ENCODE measurements at regions not wholly inside any gene's neighbourhood (a gene's known extent, or its start where the extent isn't known, plus 50 kb on each side); places are given as distances from the start of the nearest gene placed in this dataset.

DNA sequence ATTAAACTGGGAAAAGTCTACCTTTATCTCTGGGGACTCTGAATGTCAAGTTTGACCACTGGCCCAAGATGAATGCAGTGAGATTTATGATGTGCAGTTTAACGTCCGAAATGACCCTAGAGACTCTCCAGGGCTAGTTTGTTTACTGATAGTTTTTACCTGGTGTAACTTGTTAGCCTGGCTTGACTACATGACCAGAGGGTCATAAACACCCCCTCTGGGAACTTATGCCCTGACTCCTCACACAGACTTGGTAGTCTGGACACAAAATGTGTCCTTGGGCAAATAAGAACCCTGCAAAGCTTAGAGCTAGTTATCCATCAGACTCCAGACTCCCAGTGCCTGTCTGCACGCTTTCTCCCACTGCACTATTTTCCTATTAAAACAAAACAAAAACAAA, 606.5 kb downstream of the HACE1 start:
- DNase-seq (ENCODE audit: low spot score in 2 of 2, unreplicated experiment in 2 of 2), result no peak
- H3K9me3 Mint-ChIP-seq, result peaks cover 8% of the 10 kb centered on the region
- no peaks in the 10 kb centered on the region for H3K27me3 Mint-ChIP-seq (ENCODE audit: low read depth)
- H3K4me3 Mint-ChIP-seq, result no peak overlapping the region
- TF ChIP-seq CTCF (IDR thresholded peaks at IDR 0.05; ENCODE audit: unreplicated experiment), result no peak
- no peaks in the 10 kb centered on the region for H3K36me3 Mint-ChIP-seq
- peak overlapping the region; percentile 63 for H3K27ac Mint-ChIP-seq
- H3K4me1 Mint-ChIP-seq, result peaks cover 31% of the 10 kb centered on the region

DNA sequence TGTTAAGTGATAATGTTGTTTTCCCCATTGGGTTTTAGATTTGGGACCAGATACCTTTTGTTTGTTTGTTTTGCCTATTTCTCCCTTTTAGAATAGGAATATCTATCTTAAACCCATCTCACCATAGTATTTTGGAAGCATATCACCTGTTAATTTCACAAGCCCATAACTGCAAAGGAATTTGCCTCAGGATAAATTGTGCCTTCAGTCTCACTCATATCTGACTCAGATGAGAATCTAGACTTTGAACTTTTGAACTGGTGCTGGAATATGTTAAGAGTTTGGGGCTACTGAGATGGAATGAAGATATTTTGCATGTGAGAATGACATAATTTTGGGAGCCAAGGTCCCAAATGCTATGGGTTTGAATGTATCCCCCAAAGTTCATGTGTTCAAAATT, 607.4 kb downstream of the HACE1 start:
- no peak for DNase-seq (ENCODE audit: low spot score in 2 of 2, unreplicated experiment in 2 of 2)
- peaks cover 16% of the 10 kb centered on the region for H3K9me3 Mint-ChIP-seq
- peak overlapping the region; percentile 9 for H3K27ac Mint-ChIP-seq
- no peaks in the 10 kb centered on the region for H3K27me3 Mint-ChIP-seq (ENCODE audit: low read depth)
- H3K4me3 Mint-ChIP-seq, result no peak overlapping the region
- no peak for TF ChIP-seq CTCF (IDR thresholded peaks at IDR 0.05; ENCODE audit: unreplicated experiment)
- peaks cover 31% of the 10 kb centered on the region for H3K4me1 Mint-ChIP-seq
- H3K36me3 Mint-ChIP-seq, result no peaks in the 10 kb centered on the region

DNA sequence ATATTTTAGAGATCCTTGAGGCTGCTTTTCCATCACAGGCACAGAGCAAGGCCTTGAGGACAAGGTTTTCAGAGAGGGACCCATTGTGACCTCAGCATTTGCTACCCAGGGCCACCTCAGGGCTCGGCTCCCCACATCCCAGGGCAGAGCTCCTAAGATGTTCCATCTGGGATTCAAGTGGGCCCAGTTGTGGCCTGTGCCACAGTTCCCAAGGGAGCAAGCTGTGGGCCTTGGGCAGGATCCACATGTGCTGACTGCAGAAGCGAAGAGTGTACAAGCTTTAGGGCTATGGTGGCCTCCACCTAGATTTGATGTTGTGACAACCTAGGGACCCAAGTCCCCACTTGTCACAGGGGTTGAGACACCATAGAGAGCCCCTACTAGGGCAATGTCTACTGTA, 608.1 kb downstream of the HACE1 start:
- DNase-seq (ENCODE audit: low spot score in 2 of 2, unreplicated experiment in 2 of 2), result no peak
- H3K9me3 Mint-ChIP-seq, result peaks cover 16% of the 10 kb centered on the region
- no peaks in the 10 kb centered on the region for H3K27me3 Mint-ChIP-seq (ENCODE audit: low read depth)
- no peak for TF ChIP-seq CTCF (IDR thresholded peaks at IDR 0.05; ENCODE audit: unreplicated experiment)
- H3K36me3 Mint-ChIP-seq, result no peaks in the 10 kb centered on the region
- H3K27ac Mint-ChIP-seq, result no peak overlapping the region
- H3K4me3 Mint-ChIP-seq, result no peak overlapping the region
- H3K4me1 Mint-ChIP-seq, result peaks cover 28% of the 10 kb centered on the region

DNA sequence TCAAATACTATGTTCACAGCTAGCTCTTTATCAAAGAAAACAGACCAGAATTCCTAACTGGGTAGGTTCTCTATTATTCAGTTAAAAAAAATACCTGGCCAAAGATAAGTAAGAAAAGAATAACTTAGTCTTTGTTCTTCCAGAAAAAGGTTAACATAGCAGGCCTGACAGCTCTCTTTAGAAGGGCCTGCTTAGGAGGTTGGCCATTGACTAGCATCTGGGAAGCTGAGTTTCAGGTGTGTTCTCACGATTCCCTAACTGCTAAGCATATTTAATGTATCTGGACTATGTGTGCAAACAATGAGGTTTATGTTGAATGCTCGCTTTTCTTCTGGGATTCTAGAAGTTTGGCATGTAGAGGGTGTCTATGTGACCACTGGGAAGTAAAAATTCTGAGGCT, 618.9 kb downstream of the HACE1 start:
- Mint-ChIP-seq H3K9me3 (peaks cover 38% of the 10 kb centered on the region), H3K36me3 (no peaks in the 10 kb centered on the region), H3K4me1 (no peaks in the 10 kb centered on the region), H3K4me3 (no peak overlapping the region), H3K27ac (no peak overlapping the region), H3K27me3 (ENCODE audit: low read depth) (no peaks in the 10 kb centered on the region)
- DNase-seq (ENCODE audit: low spot score in 2 of 2, unreplicated experiment in 2 of 2), result no peak
- TF ChIP-seq CTCF (IDR thresholded peaks at IDR 0.05; ENCODE audit: unreplicated experiment), result no peak

GRCh38 chr6:104239971-104240370, 619.7 kb downstream of the HACE1 start:
- no peak overlapping the region for H3K27ac Mint-ChIP-seq
- H3K27me3 Mint-ChIP-seq (ENCODE audit: low read depth), result no peaks in the 10 kb centered on the region
- H3K4me3 Mint-ChIP-seq, result no peak overlapping the region
- H3K9me3 Mint-ChIP-seq, result peaks cover 29% of the 10 kb centered on the region
- no peaks in the 10 kb centered on the region for H3K4me1 Mint-ChIP-seq
- H3K36me3 Mint-ChIP-seq, result no peaks in the 10 kb centered on the region
- no peak for DNase-seq (ENCODE audit: low spot score in 2 of 2, unreplicated experiment in 2 of 2)
- no peak for TF ChIP-seq CTCF (IDR thresholded peaks at IDR 0.05; ENCODE audit: unreplicated experiment)

- H3K4me1 Mint-ChIP-seq, result peaks cover 2% of the 10 kb centered on the region
- no peak for TF ChIP-seq CTCF (IDR thresholded peaks at IDR 0.05; ENCODE audit: unreplicated experiment)
- H3K36me3 Mint-ChIP-seq, result no peaks in the 10 kb centered on the region
- H3K9me3 Mint-ChIP-seq, result peaks cover 5% of the 10 kb centered on the region
- no peak overlapping the region for H3K4me3 Mint-ChIP-seq
- no peaks in the 10 kb centered on the region for H3K27me3 Mint-ChIP-seq (ENCODE audit: low read depth)
- no peak for DNase-seq (ENCODE audit: low spot score in 2 of 2, unreplicated experiment in 2 of 2)
- no peak overlapping the region for H3K27ac Mint-ChIP-seq
These were observed 630.7 kb downstream of the HACE1 start for GRCh38 chr6:104229057-104229456.
